OCI-LY3 (cell line): ENCODE measurements at regions not wholly inside any gene's neighbourhood (a gene's known extent, or its start where the extent isn't known, plus 50 kb on each side); places are given as distances from the start of the nearest gene placed in this dataset.
A peak's percentile ranks its signal among the peaks of the same experiment; 100 is the strongest.

Experiments used
- H2AFZ ChIP-seq: fragments of 200-600, 300-600 bp; shearing (Covaris generic); 2 replicates; pipeline ENCODE4 v1.6.0; 2014; ENCODE audit warnings: antibody characterized with exemption, low read depth, low read length
- H3K27ac ChIP-seq: fragments of 200-600, 300-600 bp; sonication (generic); 2 replicates; pipeline ENCODE4 v1.5.1; 2014; ENCODE audit warnings: mild to moderate bottlenecking, low read length, moderate library complexity, mixed read lengths
- H3K27me3 ChIP-seq: fragments of 200-600, 300-600 bp; sonication (generic); 2 replicates; pipeline ENCODE4 v1.6.1; 2014; ENCODE audit warnings: low read depth, low read length, mixed read lengths
- H3K36me3 ChIP-seq: fragments of 200-600, 300-600 bp; sonication (generic); replicated peaks from 2 replicates; pipeline ENCODE3; 2014; ENCODE audit warnings: low read depth, low read length, mixed read lengths
- H3K4me1 ChIP-seq: fragments of 300-600, 200-600 bp; sonication (generic); 2 replicates; pipeline ENCODE4 v1.6.1; 2014; ENCODE audit warnings: low read length, mixed read lengths
- H3K4me2 ChIP-seq: fragments of 200-600, 300-600 bp; sonication (generic); 2 replicates; pipeline ENCODE4 v1.6.1; 2014; ENCODE audit warnings: low read length, mixed read lengths
- H3K4me3 ChIP-seq: fragments of 300-600, 200-600 bp; sonication (generic); 2 replicates; pipeline ENCODE4 v1.5.1; 2014; ENCODE audit warnings: antibody characterized with exemption, mild to moderate bottlenecking, low read length, moderate library complexity
- H3K79me2 ChIP-seq: fragments of 300-600, 200-600 bp; shearing (Covaris generic); 2 replicates; pipeline ENCODE4 v1.6.1; 2014; ENCODE audit warnings: mild to moderate bottlenecking, low read length, mixed read lengths
- H3K9ac ChIP-seq: fragments of 300-600, 200-600 bp; shearing (Covaris generic); 2 replicates; pipeline ENCODE4 v1.6.0; 2014; ENCODE audit warnings: mild to moderate bottlenecking, low read length, moderate library complexity
- H3K9me3 ChIP-seq: fragments of 200-600, 300-600 bp; shearing (Covaris generic); 2 replicates; pipeline ENCODE4 v1.6.1; 2014; ENCODE audit warnings: low read length, mixed read lengths; ENCODE audit not compliant: insufficient read depth
- H4K20me1 ChIP-seq: fragments of 200-600, 300-600 bp; sonication (generic); 2 replicates; pipeline ENCODE4 v1.6.1; 2016; ENCODE audit warnings: low read length, mixed read lengths; ENCODE audit not compliant: insufficient read depth
- CTCF ChIP-seq: fragments of 200-600, 300-600 bp; sonication (generic); IDR thresholded peaks from 2 replicates; pipeline ENCODE4 v1.5.1; 2014; ENCODE audit warnings: antibody characterized with exemption, low read length, low read depth
- EZH2phosphoT487 ChIP-seq: fragments of 200-600 bp; shearing (Covaris generic); IDR thresholded peaks from 2 replicates; pipeline ENCODE4 v1.6.1; 2018; ENCODE audit warnings: antibody characterized with exemption, mixed run types, low read depth

DNA sequence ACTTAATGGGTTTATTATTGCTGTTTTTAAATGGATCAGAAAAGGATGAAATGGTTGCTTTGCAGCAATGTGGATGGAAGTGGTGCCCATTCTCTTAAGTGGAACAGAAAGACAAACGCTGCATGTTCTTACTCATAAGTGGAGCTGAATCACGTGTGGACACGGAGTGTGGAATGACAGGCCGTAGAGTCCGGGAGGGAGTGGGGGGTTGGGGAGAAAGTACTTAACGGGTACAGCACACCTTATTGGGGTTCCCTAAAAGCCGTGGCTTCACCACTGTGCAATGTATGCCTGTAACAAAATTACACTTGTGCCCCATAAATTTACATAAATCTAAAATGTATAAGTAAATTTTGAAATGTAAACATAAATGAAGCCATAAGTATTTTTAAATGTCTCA lies 64.0 kb upstream of the CTDP1 start:
- peak overlapping the region; percentile 11; the same call in 1 of the 2 replicates for H2AFZ ChIP-seq
- H3K4me1 ChIP-seq: peaks cover 8% of the 10 kb centered on the region
- H3K9me3 ChIP-seq: no peaks in the 10 kb centered on the region
- 0 out of 2 replicates have a peak overlapping the region, but pooled peaks have one; percentile 3 for H3K4me3 ChIP-seq
- no peaks in the 10 kb centered on the region for H3K36me3 ChIP-seq
- H3K79me2 ChIP-seq: no peaks in the 10 kb centered on the region
- H4K20me1 ChIP-seq: no peaks in the 10 kb centered on the region
- TF ChIP-seq CTCF (no peak), EZH2phosphoT487 (no peak)
- H3K9ac ChIP-seq: no peak overlapping the region
- H3K27me3 ChIP-seq: no peaks in the 10 kb centered on the region
- H3K4me2 ChIP-seq: peak overlapping the region; percentile 36
- no peak overlapping the region for H3K27ac ChIP-seq

GRCh38 chr18:79616651-79617510 lies 62.7 kb upstream of the CTDP1 start:
- Histone ChIP-seq H3K27ac (no peak overlapping the region), H3K9ac (no peak overlapping the region), H3K36me3 (no peaks in the 10 kb centered on the region), H3K27me3 (no peaks in the 10 kb centered on the region), H3K79me2 (no peaks in the 10 kb centered on the region), H3K4me3 (no peak overlapping the region), H3K4me2 (no peak overlapping the region), H2AFZ (no peak overlapping the region), H3K4me1 (peaks cover 12% of the 10 kb centered on the region), H3K9me3 (no peaks in the 10 kb centered on the region), H4K20me1 (no peaks in the 10 kb centered on the region)
- TF ChIP-seq CTCF (no peak), EZH2phosphoT487 (no peak)

DNA sequence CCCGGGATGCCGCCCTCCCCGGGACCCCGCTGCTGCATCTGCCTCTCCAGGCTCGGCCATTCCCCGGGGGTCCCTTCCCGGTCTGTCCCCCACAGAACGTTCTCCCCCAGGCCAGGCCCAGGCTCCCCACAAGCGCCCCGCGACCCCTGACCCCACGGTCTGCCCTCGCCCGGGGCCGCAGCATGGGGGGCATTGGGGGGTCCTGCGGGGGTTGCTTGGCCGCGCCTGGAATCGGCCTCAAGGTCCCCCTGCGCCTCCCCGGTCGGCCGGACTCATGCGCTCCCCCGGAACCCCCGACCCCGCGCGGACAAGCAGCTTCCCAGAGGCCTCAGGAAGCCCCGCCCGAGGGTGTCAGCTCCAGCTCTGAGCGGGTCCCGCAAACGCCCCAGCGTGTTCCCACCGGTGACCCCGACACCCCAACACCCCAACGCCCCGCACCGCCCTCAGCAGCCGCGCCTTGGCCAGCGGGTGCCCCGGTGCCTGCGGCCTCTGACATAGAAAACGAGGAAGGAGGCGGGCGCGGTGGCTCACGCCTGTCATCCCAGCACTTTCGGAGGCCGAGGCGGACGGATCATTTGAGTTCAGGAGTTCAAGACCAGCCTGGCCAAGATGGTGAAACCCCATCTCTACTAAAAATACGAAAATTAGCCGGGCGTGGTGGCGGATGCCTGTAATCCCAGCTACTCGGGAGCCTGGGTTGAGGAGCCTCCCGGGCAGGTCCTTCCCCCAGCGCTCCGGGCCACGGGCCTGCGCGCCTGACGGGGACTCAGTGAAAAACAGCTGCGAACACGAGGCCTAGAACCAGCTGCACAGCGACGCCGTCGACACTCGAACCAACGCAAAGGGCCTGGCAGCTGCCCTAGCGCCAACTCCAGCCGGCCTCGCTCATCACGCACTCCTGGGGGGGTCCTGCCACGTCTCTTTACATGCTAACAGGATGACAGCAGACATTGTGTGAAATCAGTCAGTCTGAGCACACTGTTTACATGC lies 61.8 kb upstream of the CTDP1 start:
- TF ChIP-seq CTCF (no peak), EZH2phosphoT487 (no peak)
- H4K20me1 ChIP-seq: no peaks in the 10 kb centered on the region

More for the DNA sequence above, 61.8 kb upstream of the CTDP1 start:
- no peak overlapping the region for H3K4me3 ChIP-seq
- H3K9me3 ChIP-seq: no peaks in the 10 kb centered on the region
- H3K79me2 ChIP-seq: no peaks in the 10 kb centered on the region
- H2AFZ ChIP-seq: no peak overlapping the region
- H3K27me3 ChIP-seq: no peaks in the 10 kb centered on the region
- peaks cover 21% of the 10 kb centered on the region for H3K4me1 ChIP-seq
- no peak overlapping the region for H3K9ac ChIP-seq
- no peak overlapping the region for H3K4me2 ChIP-seq
- H3K36me3 ChIP-seq: no peaks in the 10 kb centered on the region
- no peak overlapping the region for H3K27ac ChIP-seq
